Endothelial cell of umbilical vein (primary cell): ENCODE measurements at regions not wholly inside any gene's neighbourhood (a gene's known extent, or its start where the extent isn't known, plus 50 kb on each side); places are given as distances from the start of the nearest gene placed in this dataset.

Source experiments
- BruUV-seq: library from RNA; stranded (reverse); fragments of 400-500 nt; replicated peaks from 2 replicates; lab custom pipeline; 2021; lab: Mats Ljungman, UMichigan
- CTCF ChIA-PET: fragments of 300-600, 350-600 bp; sonication (Branson Sonifier 250); formaldehyde crosslinking; loops from one replicate; lab custom pipeline; 2021; ENCODE audit warnings: antibody characterized with exemption, inconsistent platforms; lab: Charles Lee
- POLR2A ChIA-PET: fragments of 300-600, 350-600 bp; sonication (Branson Sonifier 250); formaldehyde crosslinking; loops from one replicate; lab custom pipeline; 2021; ENCODE audit warnings: antibody characterized with exemption, inconsistent platforms; lab: Charles Lee
- DNase-seq: peaks from one replicate; pipeline ENCODE4 v3.0.0-alpha.2; 2011; ENCODE audit warnings: low read depth, low spot score
- FAIRE-seq: peaks from 2 replicates; lab custom pipeline; 2011; peaks lifted over from hg19 to GRCh38; lab: Jason Lieb, UNC
- H2AFZ ChIP-seq: 2 replicates; pipeline ENCODE4 v1.6.0; 2012; ENCODE audit warnings: low read depth, low read length, control low read depth, inconsistent platforms
- H3K27ac ChIP-seq: 2 replicates; pipeline ENCODE4 v1.5.1; 2011; ENCODE audit warnings: low read depth, mild to moderate bottlenecking, control low read depth, low read length, moderate library complexity; ENCODE audit not compliant: insufficient read depth
- H3K27me3 ChIP-seq, 2 experiments: 2 replicates each; pipeline versions ENCODE4 v1.6.0 to v1.6.1; 2011; ENCODE audit warnings: low read length in 2 of 2, mixed read lengths in 1 of 2; ENCODE audit not compliant: control insufficient read depth in 2 of 2, insufficient read depth in 2 of 2
- H3K36me3 ChIP-seq, 2 experiments: 2 replicates in 1 of 2; 3 replicates in 1 of 2; pipeline ENCODE4 v1.5.1; 2011; ENCODE audit warnings: low read length in 2 of 2, mild to moderate bottlenecking in 1 of 2, moderate library complexity in 1 of 2; ENCODE audit not compliant: control insufficient read depth in 2 of 2, insufficient read depth in 2 of 2; ENCODE audit errors: extremely low read depth in 1 of 2
- H3K4me1 ChIP-seq: 3 replicates; pipeline ENCODE4 v1.5.1; 2011; ENCODE audit warnings: mild to moderate bottlenecking, low read length; ENCODE audit not compliant: control insufficient read depth, insufficient read depth; ENCODE audit errors: extremely low read depth
- H3K4me2 ChIP-seq: 2 replicates; pipeline ENCODE4 v1.6.1; 2011; ENCODE audit warnings: low read length, control low read depth, mixed read lengths; ENCODE audit not compliant: insufficient read depth
- H3K4me3 ChIP-seq, 3 experiments: fragments of 200-600 bp in 1 of 3; sonication (generic), shearing (Covaris generic) in 1 of 3; replicated peaks in 1 of 3; 2 replicates each; pipeline ENCODE4 v1.5.1; 2011 to 2016; ENCODE audit warnings: control low read depth in 3 of 3, low read length in 3 of 3, mild to moderate bottlenecking in 2 of 3, inconsistent platforms in 1 of 3, low read depth in 1 of 3, moderate library complexity in 1 of 3; ENCODE audit not compliant: insufficient read depth in 1 of 3
- H3K79me2 ChIP-seq: 2 replicates; pipeline ENCODE4 v1.6.0; 2012; ENCODE audit warnings: low read length, inconsistent platforms; ENCODE audit not compliant: control insufficient read depth, insufficient read depth
- H3K9ac ChIP-seq: replicated peaks from 2 replicates; pipeline ENCODE3; 2011; ENCODE audit warnings: low read length, control low read depth; ENCODE audit not compliant: insufficient read depth; ENCODE audit errors: extremely low read depth
- H3K9me1 ChIP-seq: replicated peaks from 3 replicates; pipeline ENCODE4 v1.6.0; 2011; ENCODE audit warnings: mild to moderate bottlenecking, low read length; ENCODE audit not compliant: control insufficient read depth, insufficient read depth; ENCODE audit errors: extremely low read depth
- H3K9me3 ChIP-seq: replicated peaks from 2 replicates; pipeline ENCODE4 v1.5.1; 2012; ENCODE audit warnings: low read length, inconsistent platforms; ENCODE audit not compliant: control insufficient read depth, insufficient read depth
- H4K20me1 ChIP-seq: replicated peaks from 2 replicates; pipeline ENCODE3; 2011; ENCODE audit warnings: mild to moderate bottlenecking, low read length; ENCODE audit not compliant: control insufficient read depth, insufficient read depth; ENCODE audit errors: extremely low read depth
- CTCF ChIP-seq, 2 donors: IDR thresholded peaks; 1 replicate in 1 of 2; 2 replicates in 1 of 2; pipeline ENCODE4 v1.5.1; 2011; ENCODE audit warnings: low read length in 2 of 2, mild to moderate bottlenecking in 2 of 2, moderate library complexity in 2 of 2, control low read depth in 1 of 2, inconsistent platforms in 1 of 2, low read depth in 1 of 2; ENCODE audit not compliant: insufficient read depth in 1 of 2; ENCODE audit errors: extremely low read depth in 1 of 2
- EZH2 ChIP-seq: IDR thresholded peaks from 2 replicates; pipeline ENCODE4 v1.6.1; 2012; ENCODE audit warnings: borderline replicate concordance, low read depth, mild to moderate bottlenecking, moderate library complexity, low read length, inconsistent platforms; ENCODE audit not compliant: severe bottlenecking
- FOS ChIP-seq: IDR thresholded peaks from 2 replicates; pipeline ENCODE4 v1.6.1; 2011; ENCODE audit warnings: mild to moderate bottlenecking, low read length, moderate library complexity, borderline replicate concordance; ENCODE audit not compliant: insufficient read depth
- GATA2 ChIP-seq: IDR thresholded peaks from 2 replicates; pipeline ENCODE4 v1.7.0; 2011; ENCODE audit warnings: low read depth, mild to moderate bottlenecking, moderate library complexity, mixed read lengths, low read length; ENCODE audit not compliant: insufficient read length, insufficient read depth
- JUN ChIP-seq: IDR thresholded peaks from 2 replicates; pipeline ENCODE4 v1.6.1; 2011; ENCODE audit warnings: borderline replicate concordance, low read depth; ENCODE audit not compliant: insufficient read length, insufficient read depth
- MAX ChIP-seq: IDR thresholded peaks from 2 replicates; pipeline ENCODE4 v1.6.1; 2011; ENCODE audit not compliant: insufficient read depth, insufficient read length
- MYC ChIP-seq: IDR thresholded peaks from one replicate; pipeline ENCODE4 v1.6.1; 2011; ENCODE audit warnings: mild to moderate bottlenecking, low read depth, low read length
- POLR2A ChIP-seq: IDR thresholded peaks from 2 replicates; pipeline ENCODE4 v1.6.1; 2012; ENCODE audit warnings: low read depth, mild to moderate bottlenecking, control low read depth, low read length
- POLR2AphosphoS5 ChIP-seq: IDR thresholded peaks from 2 replicates; pipeline ENCODE4 v1.6.1; 2012; ENCODE audit warnings: low read depth, mild to moderate bottlenecking, control low read depth, low read length, moderate library complexity; ENCODE audit not compliant: insufficient read depth
- dilution Hi-C: fragments of 300-500 bp; cut with MboI; formaldehyde crosslinking; loops from one replicate; pipeline ENCODE4 v1.15.0; 2019; ENCODE audit warnings: low sequenced_read_pairs; ENCODE audit not compliant: extremely low pct_ligation_motif_present
- intact Hi-C: fragments of 100-400 bp; cut with micrococcal nuclease; formaldehyde crosslinking; loops from one replicate; pipeline ENCODE4 v1.10.0; 2022

GRCh38 chr2:220293966-220294365, 666.5 kb downstream of the SLC4A3 start:
- Histone ChIP-seq H3K27ac (no peak overlapping the region), H3K79me2 (no peaks in the 10 kb centered on the region), H3K36me3 (no peaks in the 10 kb centered on the region), H3K4me1 (no peaks in the 10 kb centered on the region), H2AFZ (no peak overlapping the region), H4K20me1 (no peaks in the 10 kb centered on the region), H3K4me3 (no peak overlapping the region), H3K27me3 (no peaks in the 10 kb centered on the region), H3K9ac (no peak overlapping the region), H3K9me3 (peaks cover 2% of the 10 kb centered on the region), H3K4me2 (no peak overlapping the region), H3K9me1 (no peaks in the 10 kb centered on the region)
- dilution Hi-C loops, result no loop called here
- BruUV-seq, result no TSS peak
- no peak for FAIRE-seq
- DNase-seq, result no peak
- CTCF ChIA-PET, result no interaction called here
- POLR2A ChIA-PET, result no interaction called here
- TF ChIP-seq JUN (no peak), MAX (no peak), GATA2 (no peak), EZH2 (no peak), POLR2AphosphoS5 (no peak), FOS (no peak), POLR2A (no peak), MYC (no peak), CTCF (IDR thresholded peaks at IDR 0.05; ENCODE audit: extremely low read depth in 1 of 2, insufficient read depth in 1 of 2, low read depth in 1 of 2, low read length in 2 of 2) (no peak)
- intact Hi-C loops, result no loop called here
